H1 (cell line): ENCODE measurements at regions not wholly inside any gene's neighbourhood (a gene's known extent, or its start where the extent isn't known, plus 50 kb on each side); places are given as distances from the start of the nearest gene placed in this dataset.

Experiments used
- ASH2L ChIP-seq: fragments of 200-600, 300-600 bp; sonication (generic); IDR thresholded peaks from one replicate; pipeline ENCODE4 v1.7.1; 2017; ENCODE audit warnings: low read length
- BRCA1 ChIP-seq: IDR thresholded peaks from 2 replicates; pipeline ENCODE4 v1.6.1; 2012; ENCODE audit warnings: low read depth, low read length, improper control_type of control experiment
- CHD1 ChIP-seq: IDR thresholded peaks from 2 replicates; pipeline ENCODE4 v1.6.1; 2012; ENCODE audit warnings: low read depth, low read length, improper control_type of control experiment
- EP300 ChIP-seq, 2 experiments: IDR thresholded peaks; 1 replicate in 1 of 2; 2 replicates in 1 of 2; pipeline ENCODE4 v1.6.1; 2011 to 2012; ENCODE audit warnings: low read depth in 2 of 2, low read length in 2 of 2, mild to moderate bottlenecking in 2 of 2, borderline replicate concordance in 1 of 2, inconsistent platforms in 1 of 2, moderate library complexity in 1 of 2
- JUND ChIP-seq: IDR thresholded peaks from 2 replicates; pipeline ENCODE4 v1.6.1; 2011; ENCODE audit warnings: mild to moderate bottlenecking, improper control_type of control experiment, low read length
- RXRA ChIP-seq: IDR thresholded peaks from 2 replicates; pipeline ENCODE4 v1.6.1; 2011; ENCODE audit warnings: low read depth, mild to moderate bottlenecking, low read length, moderate library complexity; ENCODE audit not compliant: insufficient read depth

- no peak for TF ChIP-seq CHD1
- TF ChIP-seq EP300 (IDR thresholded peaks at IDR 0.05; ENCODE audit: borderline replicate concordance in 1 of 2, low read depth in 2 of 2, low read length in 2 of 2) = no peak
- no peak for TF ChIP-seq RXRA
- TF ChIP-seq ASH2L = no peak
- no peak for TF ChIP-seq BRCA1
- no peak for TF ChIP-seq JUND
Observed at GRCh38 chr6:113493991-113494390, 363.2 kb upstream of the MARCKS start (continued).
